WTC11 (cell line): ENCODE measurements at regions not wholly inside any gene's neighbourhood (a gene's known extent, or its start where the extent isn't known, plus 50 kb on each side); places are given as distances from the start of the nearest gene placed in this dataset.

Experiments used
- ATAC-seq: fragments of 200-7000 bp; cut with Tn5 transposase; 2 replicates; pipeline ENCODE4 v1.10.0; 2021; ENCODE audit warnings: mild to moderate bottlenecking, moderate library complexity
- CTCF ChIA-PET: fragments of 300-600 bp; sonication (Branson Sonifier 250); formaldehyde crosslinking; loops from one replicate; lab custom pipeline; 2021; ENCODE audit warnings: antibody characterized with exemption; lab: Charles Lee
- POLR2A ChIA-PET: fragments of 350-600 bp; sonication (Branson Sonifier 250); formaldehyde crosslinking; loops from one replicate; lab custom pipeline; 2021; ENCODE audit warnings: antibody characterized with exemption; lab: Charles Lee
- DNase-seq: peaks from one replicate; pipeline ENCODE4 v3.0.0; 2021; ENCODE audit warnings: low spot score
- H3K27ac Mint-ChIP-seq: 2 replicates; pipeline ENCODE4 v1.8.0; 2021; ENCODE audit warnings: mixed read lengths
- H3K27me3 Mint-ChIP-seq: 2 replicates; pipeline ENCODE4 v1.8.0; 2021; ENCODE audit warnings: low read depth, mild to moderate bottlenecking, moderate library complexity, mixed read lengths
- H3K36me3 Mint-ChIP-seq: 2 replicates; pipeline ENCODE4 v1.8.0; 2021; ENCODE audit warnings: mixed read lengths
- H3K4me1 Mint-ChIP-seq: 2 replicates; pipeline ENCODE4 v1.8.0; 2022; ENCODE audit warnings: mixed read lengths
- H3K4me3 Mint-ChIP-seq: 2 replicates; pipeline ENCODE4 v1.8.0; 2021; ENCODE audit warnings: mild to moderate bottlenecking, moderate library complexity, mixed read lengths
- H3K9me3 Mint-ChIP-seq: 2 replicates; pipeline ENCODE4 v1.8.0; 2021; ENCODE audit warnings: mixed read lengths
- CTCF ChIP-seq: fragments of 200-600 bp; IDR thresholded peaks from 2 replicates; pipeline ENCODE4 v1.8.0; 2022; ENCODE audit warnings: antibody characterized with exemption
- E2F4 ChIP-seq: sonication (generic); formaldehyde crosslinking; IDR thresholded peaks from 2 replicates; pipeline ENCODE4 v1.8.1; 2022; ENCODE audit warnings: low read depth, mild to moderate bottlenecking, moderate library complexity, missing genetic modification reagents, borderline replicate concordance
- EMX1 ChIP-seq: fragments of 250-450 bp; sonication (Bioruptor Pico); IDR thresholded peaks from 2 replicates; pipeline ENCODE4 v1.8.0; 2021; ENCODE audit warnings: mild to moderate bottlenecking
- GRHL2 ChIP-seq: fragments of 250-450 bp; sonication (Bioruptor Pico); IDR thresholded peaks from 2 replicates; pipeline ENCODE4 v1.8.0; 2022; ENCODE audit warnings: mild to moderate bottlenecking, moderate library complexity; ENCODE audit not compliant: insufficient replicate concordance, severe bottlenecking
- HMGA2 ChIP-seq: fragments of 250-450 bp; sonication (Bioruptor Pico); IDR thresholded peaks from 2 replicates; pipeline ENCODE4 v1.4.0; 2021; ENCODE audit warnings: mild to moderate bottlenecking, moderate library complexity
- IRF2 ChIP-seq: sonication (generic); formaldehyde crosslinking; IDR thresholded peaks from 2 replicates; pipeline ENCODE4 v1.8.0; 2022; ENCODE audit warnings: low read depth, missing genetic modification reagents, borderline replicate concordance
- MXD4 ChIP-seq: fragments of 250-450 bp; sonication (Bioruptor Pico); IDR thresholded peaks from 2 replicates; pipeline ENCODE4 v1.8.0; 2021; ENCODE audit warnings: mild to moderate bottlenecking, moderate library complexity, borderline replicate concordance
- MYBL2 ChIP-seq: sonication (generic); formaldehyde crosslinking; IDR thresholded peaks from 2 replicates; pipeline ENCODE4 v1.8.1; 2023; ENCODE audit warnings: mild to moderate bottlenecking, moderate library complexity, missing genetic modification reagents
- NFATC4 ChIP-seq: fragments of 250-450 bp; sonication (Bioruptor Pico); IDR thresholded peaks from 2 replicates; pipeline ENCODE4 v1.9.0; 2021; ENCODE audit warnings: mild to moderate bottlenecking
- NFE2L1 ChIP-seq: sonication (generic); formaldehyde crosslinking; IDR thresholded peaks from 2 replicates; pipeline ENCODE4 v1.8.1; 2023; ENCODE audit warnings: missing genetic modification reagents
- PRRX2 ChIP-seq: fragments of 250-450 bp; sonication (Bioruptor Pico); IDR thresholded peaks from 2 replicates; pipeline ENCODE4 v1.8.0; 2021; ENCODE audit warnings: mild to moderate bottlenecking
- RORB ChIP-seq: fragments of 250-450 bp; sonication (Bioruptor Pico); IDR thresholded peaks from 2 replicates; pipeline ENCODE4 v1.9.0; 2021; ENCODE audit warnings: mild to moderate bottlenecking
- SMAD4 ChIP-seq: sonication (generic); formaldehyde crosslinking; IDR thresholded peaks from 2 replicates; pipeline ENCODE4 v1.8.0; 2022; ENCODE audit warnings: mild to moderate bottlenecking, missing genetic modification reagents
- TEAD4 ChIP-seq: sonication (generic); formaldehyde crosslinking; IDR thresholded peaks from 2 replicates; pipeline ENCODE4 v1.8.0; 2022; ENCODE audit warnings: mild to moderate bottlenecking, missing genetic modification reagents
- ZNF232 ChIP-seq: sonication (generic); formaldehyde crosslinking; IDR thresholded peaks from 2 replicates; pipeline ENCODE4 v1.8.0; 2022; ENCODE audit warnings: mild to moderate bottlenecking, missing genetic modification reagents
- ZNF396 ChIP-seq: fragments of 250-450 bp; sonication (Bioruptor Pico); IDR thresholded peaks from 2 replicates; pipeline ENCODE4 v1.8.0; 2021; ENCODE audit warnings: mild to moderate bottlenecking, moderate library complexity, borderline replicate concordance
- ZNF425 ChIP-seq: fragments of 250-450 bp; sonication (Bioruptor Pico); conservative IDR thresholded peaks from 2 replicates; pipeline ENCODE4 v1.9.0; 2021; ENCODE audit warnings: mild to moderate bottlenecking
- ZNF671 ChIP-seq: fragments of 250-450 bp; sonication (Bioruptor Pico); IDR thresholded peaks from 2 replicates; pipeline ENCODE4 v1.8.0; 2021; ENCODE audit warnings: mild to moderate bottlenecking
- ZSCAN18 ChIP-seq: fragments of 250-450 bp; sonication (Bioruptor Pico); IDR thresholded peaks from 2 replicates; pipeline ENCODE4 v2.1.2; 2022; ENCODE audit warnings: mild to moderate bottlenecking, moderate library complexity
- TF ChIP-seq, protein P1 (sequence below): fragments of 250-450 bp; sonication (Bioruptor Pico); IDR thresholded peaks from 2 replicates; pipeline ENCODE4 v1.9.0; 2021; ENCODE audit warnings: mild to moderate bottlenecking
- TF ChIP-seq, protein P2 (sequence below): sonication (generic); formaldehyde crosslinking; IDR thresholded peaks from 2 replicates; pipeline ENCODE4 v1.8.0; 2023; ENCODE audit warnings: missing genetic modification reagents
- TF ChIP-seq, protein P3 (sequence below): sonication (generic); formaldehyde crosslinking; IDR thresholded peaks from 2 replicates; pipeline ENCODE4 v1.8.1; 2022; ENCODE audit warnings: mild to moderate bottlenecking, moderate library complexity, missing genetic modification reagents

DNA sequence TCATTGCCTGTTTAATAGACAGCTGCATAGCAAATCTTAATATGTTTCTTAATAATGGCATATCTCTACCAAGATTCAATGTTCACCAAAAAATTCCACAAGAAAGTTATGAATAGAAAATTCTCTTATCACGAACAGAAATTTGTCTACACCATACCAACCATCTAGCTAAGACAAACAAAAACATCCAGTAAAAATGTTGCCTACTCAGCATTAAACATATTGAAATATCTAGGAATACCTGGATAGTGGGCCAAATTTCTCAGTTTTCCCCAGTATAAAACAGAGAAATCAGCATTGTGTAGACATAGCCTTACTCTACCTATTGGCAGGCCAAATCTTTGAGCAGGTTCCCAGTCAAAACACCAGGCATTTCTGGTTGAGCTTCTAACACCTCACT is 598.6 kb downstream of the KLHL13 start:
- ChIA-PET CTCF (no interaction called here), POLR2A (no interaction called here)
- Mint-ChIP-seq H3K4me3 (no peak overlapping the region), H3K36me3 (no peaks in the 10 kb centered on the region), H3K4me1 (peaks cover 2% of the 10 kb centered on the region), H3K9me3 (no peaks in the 10 kb centered on the region), H3K27ac (no peak overlapping the region), H3K27me3 (no peaks in the 10 kb centered on the region)
- TF ChIP-seq IRF2 (CRISPR knock-in tag) (no peak), NFE2L1 (CRISPR knock-in tag) (no peak), HMGA2 (no peak), EMX1 (CRISPR knock-in tag) (no peak), ZNF425 (CRISPR knock-in tag) (no peak), TEAD4 (CRISPR knock-in tag) (no peak), PRRX2 (no peak), NFATC4 (CRISPR knock-in tag) (no peak), GRHL2 (CRISPR knock-in tag) (no peak), ZSCAN18 (CRISPR knock-in tag) (no peak)
- TF ChIP-seq, protein P1, sequence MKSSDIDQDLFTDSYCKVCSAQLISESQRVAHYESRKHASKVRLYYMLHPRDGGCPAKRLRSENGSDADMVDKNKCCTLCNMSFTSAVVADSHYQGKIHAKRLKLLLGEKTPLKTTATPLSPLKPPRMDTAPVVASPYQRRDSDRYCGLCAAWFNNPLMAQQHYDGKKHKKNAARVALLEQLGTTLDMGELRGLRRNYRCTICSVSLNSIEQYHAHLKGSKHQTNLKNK (CRISPR knock-in tag) = no peak
- TF ChIP-seq, protein P2, sequence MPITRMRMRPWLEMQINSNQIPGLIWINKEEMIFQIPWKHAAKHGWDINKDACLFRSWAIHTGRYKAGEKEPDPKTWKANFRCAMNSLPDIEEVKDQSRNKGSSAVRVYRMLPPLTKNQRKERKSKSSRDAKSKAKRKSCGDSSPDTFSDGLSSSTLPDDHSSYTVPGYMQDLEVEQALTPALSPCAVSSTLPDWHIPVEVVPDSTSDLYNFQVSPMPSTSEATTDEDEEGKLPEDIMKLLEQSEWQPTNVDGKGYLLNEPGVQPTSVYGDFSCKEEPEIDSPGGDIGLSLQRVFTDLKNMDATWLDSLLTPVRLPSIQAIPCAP (CRISPR knock-in tag) = no peak
- TF ChIP-seq, protein P3, sequence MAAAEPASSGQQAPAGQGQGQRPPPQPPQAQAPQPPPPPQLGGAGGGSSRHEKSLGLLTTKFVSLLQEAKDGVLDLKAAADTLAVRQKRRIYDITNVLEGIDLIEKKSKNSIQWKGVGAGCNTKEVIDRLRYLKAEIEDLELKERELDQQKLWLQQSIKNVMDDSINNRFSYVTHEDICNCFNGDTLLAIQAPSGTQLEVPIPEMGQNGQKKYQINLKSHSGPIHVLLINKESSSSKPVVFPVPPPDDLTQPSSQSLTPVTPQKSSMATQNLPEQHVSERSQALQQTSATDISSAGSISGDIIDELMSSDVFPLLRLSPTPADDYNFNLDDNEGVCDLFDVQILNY (CRISPR knock-in tag) = no peak
- ATAC-seq (no peak), DNase-seq (no peak)

DNA sequence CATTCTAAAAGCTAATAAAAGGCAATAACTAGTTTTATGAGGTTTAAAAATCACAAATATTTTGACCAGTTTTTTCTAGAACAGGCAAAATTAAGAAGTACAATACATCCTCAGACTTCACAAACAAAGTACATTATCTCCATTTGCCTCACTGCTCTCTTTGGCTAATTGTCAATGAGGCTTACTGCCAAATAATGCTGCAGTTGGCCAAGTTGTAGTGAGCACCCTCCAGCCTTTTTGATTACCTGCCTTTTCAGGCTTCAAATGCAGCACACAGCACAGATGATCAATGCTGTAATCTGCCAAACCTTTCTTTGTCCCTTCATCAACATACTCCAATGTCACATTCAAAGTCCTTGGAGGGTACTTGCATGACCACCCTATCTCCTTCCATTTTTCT is 605.2 kb downstream of the KLHL13 start:
- POLR2A ChIA-PET = no interaction called here
- Mint-ChIP-seq H3K9me3 (no peaks in the 10 kb centered on the region), H3K27me3 (no peaks in the 10 kb centered on the region), H3K4me1 (no peaks in the 10 kb centered on the region), H3K4me3 (no peak overlapping the region), H3K36me3 (no peaks in the 10 kb centered on the region), H3K27ac (no peak overlapping the region)
- TF ChIP-seq ZNF232 (CRISPR knock-in tag) (no peak), SMAD4 (CRISPR knock-in tag) (no peak)
- CTCF ChIA-PET = no interaction called here
- ATAC-seq = no peak
- no peak for DNase-seq

DNA sequence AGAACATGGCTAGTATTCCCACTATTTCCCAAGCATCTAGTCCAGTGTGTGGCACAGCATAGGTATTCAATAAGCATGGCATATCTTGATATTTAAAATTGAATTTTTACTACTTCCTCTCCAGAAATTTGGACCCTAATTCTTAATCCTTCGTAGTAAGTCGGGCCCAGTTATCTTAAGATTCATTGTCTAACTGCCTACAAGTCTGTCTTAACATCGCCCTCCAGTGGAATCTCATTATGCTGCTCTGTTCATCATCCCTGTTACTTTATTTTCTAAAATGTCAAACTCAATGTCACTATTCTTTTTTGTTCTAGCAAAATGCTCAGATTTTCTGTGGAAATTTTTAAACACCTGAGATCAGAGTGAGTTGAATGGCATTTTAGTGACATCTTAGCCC is 606.2 kb downstream of the KLHL13 start:
- H3K9me3 Mint-ChIP-seq = peaks cover 1% of the 10 kb centered on the region
- no peaks in the 10 kb centered on the region for H3K27me3 Mint-ChIP-seq
- no peak for ATAC-seq
- no peak overlapping the region for H3K4me3 Mint-ChIP-seq
- POLR2A ChIA-PET = no interaction called here
- no peak for DNase-seq
- H3K4me1 Mint-ChIP-seq = no peaks in the 10 kb centered on the region
- H3K36me3 Mint-ChIP-seq = peaks cover under 1% of the 10 kb centered on the region; the same call in 1 of the 2 replicates
- CTCF ChIA-PET = interaction anchor here (0.6 to 0.7 kb wide), 3 partner anchors 233 to 1091 kb away, joined by 3 to 4 read pairs (median 3); no protein-coding TSS in a partner anchor
- no peak overlapping the region for H3K27ac Mint-ChIP-seq
- TF ChIP-seq MYBL2 (CRISPR knock-in tag) (no peak), CTCF (no peak), RORB (CRISPR knock-in tag) (no peak), MXD4 (CRISPR knock-in tag) (no peak), ZNF671 (CRISPR knock-in tag) (no peak), ZNF396 (CRISPR knock-in tag) (no peak), E2F4 (CRISPR knock-in tag) (no peak)
